ENCODE measurements at regions not wholly inside any gene's neighbourhood (a gene's known extent, or its start where the extent isn't known, plus 50 kb on each side); places are given as distances from the start of the nearest gene placed in this dataset.
A peak's percentile ranks its signal among the peaks of the same experiment; 100 is the strongest.

- no peak for DNase-seq (ENCODE audit: low read depth)
Measured at GRCh38 chr15:96262549-96263489, 67.7 kb upstream of the NR2F2 start.

DNA sequence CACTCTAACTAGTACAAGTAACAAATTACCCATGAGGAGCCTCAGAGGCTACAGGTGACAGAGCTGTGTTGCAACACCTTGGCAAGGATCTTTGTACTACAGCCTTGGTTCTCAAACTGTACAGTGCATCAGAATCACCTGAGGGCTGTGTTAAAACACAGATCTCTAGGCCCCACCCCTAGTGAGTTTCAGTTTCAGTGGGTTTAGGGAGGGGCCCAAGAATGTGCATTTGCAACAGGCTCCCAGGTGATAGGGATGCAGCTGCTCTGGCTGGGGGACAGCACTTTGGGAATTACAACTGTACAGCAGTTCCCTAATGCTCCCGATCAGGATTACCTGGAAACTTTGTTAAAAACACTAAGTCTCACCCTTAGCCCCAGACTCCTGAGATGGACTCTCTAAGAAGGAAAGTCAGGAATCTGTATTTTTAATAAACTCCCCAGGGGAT lies 66.1 kb upstream of the NR2F2 start:
- DNase-seq (ENCODE audit: low read depth): no peak

DNA sequence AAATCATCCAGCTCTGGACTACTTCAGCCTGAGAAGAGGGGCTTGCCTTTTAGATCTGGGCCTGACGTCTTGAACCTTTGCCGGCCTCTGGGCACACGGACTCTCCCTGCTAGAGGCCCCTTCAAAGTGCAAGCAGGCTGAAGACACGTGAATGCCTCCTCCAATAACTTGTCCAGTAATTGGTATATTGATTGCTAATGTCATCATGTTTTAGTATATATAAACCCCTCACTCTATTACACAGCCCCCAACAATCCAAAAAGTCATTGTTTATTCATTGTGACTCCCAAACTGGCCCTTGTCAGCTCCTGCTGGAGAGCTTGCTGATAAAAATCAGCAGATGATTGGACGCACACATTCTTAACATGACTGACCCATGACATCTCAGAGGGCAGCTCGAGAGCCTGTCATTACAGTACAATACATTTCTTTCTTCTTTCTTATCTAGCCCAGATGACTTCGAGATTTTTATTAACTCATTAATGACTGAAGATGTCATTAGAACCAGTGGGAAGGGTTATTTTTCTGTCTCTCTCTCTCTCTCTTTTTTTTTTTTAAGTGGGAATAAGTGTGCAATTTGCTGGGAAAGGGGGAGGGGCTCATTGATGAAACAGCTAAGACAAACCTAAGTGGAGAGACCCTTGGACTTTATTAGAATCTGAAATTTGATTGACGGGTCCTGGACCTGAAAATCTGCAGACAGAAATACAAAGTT lies 65.5 kb upstream of the NR2F2 start:
- DNase-seq (ENCODE audit: low read depth): no peak

DNA sequence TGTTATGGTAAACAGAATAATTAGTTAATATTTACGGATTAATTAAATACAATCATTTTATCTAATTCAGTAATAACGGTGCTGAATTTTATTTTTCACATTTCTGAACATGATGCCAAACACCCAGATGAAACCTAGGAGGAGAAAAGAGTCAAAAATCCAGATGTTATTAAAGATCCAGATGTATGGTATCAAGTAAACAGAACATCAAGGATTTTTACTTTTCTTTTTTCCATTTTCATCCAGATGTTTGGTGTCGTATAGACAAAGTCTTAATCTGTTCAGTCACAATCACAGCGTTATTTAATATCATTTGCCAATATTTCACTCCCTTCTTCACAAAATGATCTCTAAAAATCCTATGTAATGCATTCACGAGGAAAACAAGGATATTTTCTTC lies 64.0 kb upstream of the NR2F2 start:
- no peak for DNase-seq (ENCODE audit: low read depth)

GRCh38 chr15:96267463-96267862 lies 63.0 kb upstream of the NR2F2 start:
- no peak for DNase-seq (ENCODE audit: low read depth)

GRCh38 chr15:96268442-96269204 lies 61.9 kb upstream of the NR2F2 start:
- no peak for DNase-seq (ENCODE audit: low read depth)

DNA sequence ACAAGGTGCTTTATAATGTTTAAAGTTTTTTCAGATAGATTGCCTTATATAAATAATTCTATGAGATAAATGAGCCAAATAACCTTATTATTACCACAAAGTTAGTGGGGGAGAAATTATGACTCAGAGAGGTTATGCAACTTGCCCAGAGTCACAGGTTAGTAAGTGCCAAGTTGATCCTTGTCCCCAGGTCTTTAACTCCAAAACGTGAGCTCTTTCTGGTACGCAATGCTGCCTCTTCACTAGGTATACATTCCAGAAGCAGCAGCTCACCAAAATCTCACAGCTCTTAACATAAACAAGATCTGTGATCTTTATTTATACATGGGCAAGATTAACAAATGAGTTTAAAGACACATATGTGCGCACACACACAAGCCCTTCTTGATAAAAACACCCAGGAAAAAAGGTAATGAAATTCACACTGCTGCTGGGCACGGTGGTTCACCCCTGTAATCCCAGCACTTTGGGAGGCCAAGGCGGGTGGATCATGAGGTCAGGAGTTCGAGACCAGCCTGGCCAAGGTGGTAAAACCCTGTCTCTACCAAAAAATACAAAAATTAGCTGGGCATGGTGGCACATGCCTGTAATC lies 59.8 kb upstream of the NR2F2 start:
- no peak for DNase-seq (ENCODE audit: low read depth)

DNA sequence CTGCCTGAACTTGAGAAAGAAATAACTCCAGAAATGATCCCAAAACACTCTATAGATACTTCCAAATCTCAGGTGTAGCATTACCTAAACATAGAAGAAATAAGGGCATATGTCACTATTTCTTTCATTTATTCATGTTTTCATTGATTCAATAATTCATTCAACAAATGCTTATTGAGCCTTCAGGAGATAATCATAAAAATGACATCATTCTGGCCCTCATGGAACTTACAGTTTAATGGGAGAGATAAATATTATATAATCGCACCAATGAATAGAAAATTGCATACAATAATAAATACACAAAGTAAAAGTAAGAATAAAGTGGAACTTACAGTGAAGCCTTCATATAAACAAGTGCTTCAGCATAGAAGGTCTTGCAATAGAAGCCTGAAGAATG lies 58.1 kb upstream of the NR2F2 start:
- DNase-seq (ENCODE audit: low read depth): no peak

- DNase-seq (ENCODE audit: low read depth): peak; percentile 15
Measured at GRCh38 chr15:96273317-96274086, 57.0 kb upstream of the NR2F2 start.

DNA sequence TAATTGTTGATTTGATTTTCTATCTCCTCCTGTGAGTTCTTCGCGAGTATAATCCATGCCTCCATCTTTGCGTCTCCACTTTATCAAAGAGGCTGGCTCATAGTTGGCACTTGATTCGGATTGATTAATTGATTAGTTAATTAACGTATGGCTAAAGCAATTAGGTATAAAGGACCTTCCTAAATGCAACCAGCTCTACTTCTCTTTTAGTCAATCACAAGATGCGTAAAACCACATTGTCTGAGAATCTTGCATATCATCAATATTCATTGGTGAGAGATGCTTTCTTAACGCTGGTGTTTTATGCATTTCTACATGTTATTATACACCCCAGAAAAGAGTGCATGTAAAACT lies 56.4 kb upstream of the NR2F2 start:
- no peak for DNase-seq (ENCODE audit: low read depth)

- no peak for DNase-seq (ENCODE audit: low read depth)
Measured at GRCh38 chr15:96274698-96275097, 55.8 kb upstream of the NR2F2 start.

DNA sequence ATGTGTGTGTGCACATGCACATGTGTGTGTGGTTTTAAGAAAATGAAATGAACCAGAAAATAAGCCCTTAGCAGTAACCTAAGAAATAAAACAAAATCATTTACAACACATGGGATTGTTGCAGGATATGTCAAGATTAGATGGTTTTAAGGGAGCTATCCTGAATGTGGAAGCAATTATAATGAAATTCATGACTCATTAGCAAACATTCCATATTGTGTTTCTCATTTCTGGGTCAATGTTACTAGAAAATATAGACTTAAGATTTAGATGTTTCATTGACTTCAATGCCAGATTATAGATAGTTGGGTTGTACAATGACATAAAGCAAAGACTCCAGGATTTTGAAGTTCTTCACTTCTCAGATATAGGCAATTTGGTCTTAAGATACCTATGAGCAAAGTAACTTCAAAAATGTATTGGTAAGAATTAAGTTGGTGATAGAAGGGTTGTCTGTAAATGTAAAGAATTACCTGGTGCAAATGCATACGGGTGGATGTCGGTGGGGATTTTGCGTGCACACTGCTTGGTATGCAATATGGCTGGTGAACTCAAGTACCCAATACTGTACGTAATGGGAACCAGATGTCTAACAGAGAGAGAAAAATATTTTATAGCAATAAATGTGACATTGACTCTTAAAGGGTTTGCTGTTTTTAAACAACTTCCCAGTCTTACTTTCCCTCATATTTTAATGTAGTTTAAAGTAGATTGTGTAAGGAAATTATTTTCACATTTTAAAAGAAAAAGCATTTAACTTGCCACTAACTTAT lies 53.9 kb upstream of the NR2F2 start:
- DNase-seq (ENCODE audit: low read depth): no peak
